ENCODE measurements at regions not wholly inside any gene's neighbourhood (a gene's known extent, or its start where the extent isn't known, plus 50 kb on each side); places are given as distances from the start of the nearest gene placed in this dataset.

GRCh38 chr14:29451941-29452340 lies 475.7 kb downstream of the PRKD1 start:
- TF ChIP-seq CTCF (IDR thresholded peaks at IDR 0.05), result no peak
- TF ChIP-seq POLR2A (IDR thresholded peaks at IDR 0.05), result no peak

Data from suprapubic skin (tissue), 3 donors.